ENCODE measurements at regions not wholly inside any gene's neighbourhood (a gene's known extent, or its start where the extent isn't known, plus 50 kb on each side); places are given as distances from the start of the nearest gene placed in this dataset.

DNA sequence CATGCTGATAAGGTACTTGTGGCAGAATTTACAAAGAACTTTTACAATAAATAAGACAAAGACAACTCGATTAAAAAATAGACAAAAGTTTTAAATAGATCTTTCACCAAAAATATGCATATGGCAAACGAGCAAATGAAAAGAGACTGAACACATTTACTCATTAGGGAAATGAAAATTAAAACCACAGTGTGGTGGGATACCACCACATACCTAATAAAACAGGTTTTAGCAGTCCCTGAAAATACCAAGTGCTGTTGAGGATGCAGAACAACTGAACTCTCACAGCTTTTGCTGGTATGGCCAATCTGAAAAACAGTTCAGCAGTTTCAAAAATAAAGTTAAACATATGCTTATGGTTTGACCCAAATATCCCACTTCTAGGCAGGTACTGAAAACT is 205.4 kb upstream of the ADO start:
- no peak for TF ChIP-seq CTCF (IDR thresholded peaks at IDR 0.05)
- TF ChIP-seq POLR2A (IDR thresholded peaks at IDR 0.05), result no peak
